Stimulated activated CD4-positive, alpha-beta T cell treated with anti-CD3 and anti-CD28 coated beads, Interleukin-15, amount 100 ng/mL, for 24 hours (primary cell): ENCODE measurements at regions not wholly inside any gene's neighbourhood (a gene's known extent, or its start where the extent isn't known, plus 50 kb on each side); places are given as distances from the start of the nearest gene placed in this dataset.

Source experiments
- DNase-seq: peaks from one replicate; pipeline ENCODE4 v3.0.0-alpha.2; 2020

DNA sequence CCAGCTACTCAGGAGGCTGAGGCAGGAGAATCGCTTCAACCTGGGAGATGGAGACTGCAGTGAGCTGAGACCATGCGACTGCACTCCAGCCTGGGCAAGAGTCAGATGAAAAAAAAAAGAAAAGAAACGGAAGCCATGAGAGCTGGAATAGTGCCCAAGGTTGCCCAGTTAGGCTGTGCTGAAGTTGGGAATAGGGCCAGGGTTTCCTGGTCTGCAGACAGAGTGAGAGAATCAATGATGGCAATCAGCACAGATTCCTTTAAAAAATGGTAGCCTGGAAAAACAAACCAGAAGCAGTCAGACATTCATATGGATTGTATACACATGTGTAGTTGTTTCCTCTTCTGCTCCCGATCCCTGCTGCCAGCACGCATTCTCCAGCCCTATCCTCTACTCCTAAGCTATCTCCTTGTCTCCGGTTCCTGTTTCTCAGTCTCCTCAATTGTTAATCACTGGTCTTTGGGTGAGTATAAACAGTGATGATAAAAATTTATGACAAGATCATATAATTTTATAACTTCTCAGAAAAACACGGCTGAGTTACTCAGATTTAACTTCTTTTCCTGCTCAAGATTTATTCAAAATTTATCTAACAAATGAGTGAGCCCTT, 316.2 kb upstream of the UMPS start:
- no peak for DNase-seq

- no peak for DNase-seq
Observed at GRCh38 chr3:124415446-124415960, 314.7 kb upstream of the UMPS start.

GRCh38 chr3:124419303-124419702, 310.9 kb upstream of the UMPS start:
- DNase-seq = no peak

GRCh38 chr3:124420392-124420791, 309.9 kb upstream of the UMPS start:
- DNase-seq = no peak

- DNase-seq = no peak
Observed at GRCh38 chr3:124422805-124423204, 307.4 kb upstream of the UMPS start.

- no peak for DNase-seq
Observed at GRCh38 chr3:124424396-124424795, 305.9 kb upstream of the UMPS start.

DNA sequence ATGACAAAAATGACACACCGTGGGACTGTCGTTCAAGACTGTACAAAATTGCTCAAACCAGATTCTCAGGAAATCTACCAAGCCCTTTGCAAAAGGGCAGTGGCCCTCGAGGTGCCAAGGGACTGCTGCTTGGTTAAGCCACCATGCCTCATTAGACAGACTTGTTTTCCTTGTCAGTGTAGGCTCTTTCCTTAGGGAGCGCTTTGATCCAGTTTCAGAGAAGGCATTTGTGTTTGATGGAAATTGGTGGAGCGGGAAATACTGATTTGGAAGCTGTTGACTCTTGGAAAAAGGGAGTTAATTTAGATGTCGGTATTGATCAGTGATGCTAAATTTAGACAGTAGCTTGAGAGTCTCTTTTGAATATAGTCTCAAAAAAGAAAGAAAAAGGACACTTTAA, 304.3 kb upstream of the UMPS start:
- no peak for DNase-seq

DNA sequence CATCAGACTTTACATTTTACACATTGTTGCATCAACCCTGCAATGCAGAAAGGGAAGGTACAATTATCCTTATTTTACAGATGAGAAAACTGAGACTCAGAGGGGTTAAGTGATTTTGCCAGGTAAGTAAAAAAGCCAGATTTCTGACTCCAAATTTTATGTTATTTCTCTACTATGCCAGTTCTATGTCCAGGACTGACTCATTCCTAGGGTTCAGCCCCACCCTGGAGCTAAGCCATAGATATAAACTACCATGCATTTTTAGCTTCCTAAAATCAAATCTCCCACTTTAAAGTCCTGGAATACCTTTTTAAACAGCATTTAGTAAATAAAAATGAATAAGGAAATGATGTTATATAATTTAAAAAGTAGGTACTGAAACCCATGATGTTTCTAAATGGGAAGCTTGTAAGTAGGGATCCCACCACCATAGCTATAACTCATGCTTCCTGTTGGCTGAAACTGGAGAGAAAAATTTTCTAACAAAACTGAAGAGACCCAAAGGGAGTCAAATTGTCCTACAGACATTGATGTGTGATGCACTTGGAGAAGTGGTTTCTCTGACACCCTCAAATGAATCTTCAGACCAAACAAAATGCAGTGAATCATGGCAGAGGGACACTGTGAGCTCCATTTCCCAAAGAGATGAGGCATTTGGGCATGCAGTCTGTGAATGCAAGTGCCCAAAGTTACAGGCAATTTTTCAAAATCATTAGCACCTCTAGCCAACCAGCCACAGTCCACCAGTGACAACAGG, 301.7 kb upstream of the UMPS start:
- no peak for DNase-seq

DNA sequence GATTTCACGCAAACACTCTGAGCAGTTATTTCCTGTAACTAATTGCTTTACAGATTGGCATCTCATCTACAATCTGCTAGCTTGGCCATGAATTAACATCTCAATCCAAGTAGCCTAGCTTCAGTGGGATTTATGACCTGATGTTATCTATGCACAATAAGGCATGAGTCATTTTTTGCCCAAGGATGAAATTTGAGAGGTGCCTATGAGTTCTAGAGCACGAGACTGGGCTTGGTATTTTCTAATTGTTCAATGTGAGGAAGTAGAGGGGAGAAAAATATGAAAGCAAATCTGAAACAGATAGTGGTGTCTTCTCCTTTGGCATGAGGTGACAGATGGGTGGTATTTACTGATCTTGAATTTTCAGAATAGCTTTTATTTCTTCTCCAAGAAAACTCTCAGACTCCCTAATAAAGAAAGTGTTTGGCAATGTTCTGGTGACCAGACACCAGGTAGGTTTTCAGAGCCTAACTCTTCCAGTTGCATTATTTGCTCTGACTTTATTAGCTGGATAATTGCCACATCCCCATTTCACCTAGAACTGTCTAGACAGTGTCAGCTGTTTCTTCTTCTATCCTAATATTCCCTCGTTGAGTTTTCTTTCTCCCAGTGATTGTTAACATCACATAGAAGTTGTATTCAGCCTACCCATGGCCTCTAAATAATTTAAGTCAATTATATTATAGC, 301.0 kb upstream of the UMPS start:
- DNase-seq = no peak

DNA sequence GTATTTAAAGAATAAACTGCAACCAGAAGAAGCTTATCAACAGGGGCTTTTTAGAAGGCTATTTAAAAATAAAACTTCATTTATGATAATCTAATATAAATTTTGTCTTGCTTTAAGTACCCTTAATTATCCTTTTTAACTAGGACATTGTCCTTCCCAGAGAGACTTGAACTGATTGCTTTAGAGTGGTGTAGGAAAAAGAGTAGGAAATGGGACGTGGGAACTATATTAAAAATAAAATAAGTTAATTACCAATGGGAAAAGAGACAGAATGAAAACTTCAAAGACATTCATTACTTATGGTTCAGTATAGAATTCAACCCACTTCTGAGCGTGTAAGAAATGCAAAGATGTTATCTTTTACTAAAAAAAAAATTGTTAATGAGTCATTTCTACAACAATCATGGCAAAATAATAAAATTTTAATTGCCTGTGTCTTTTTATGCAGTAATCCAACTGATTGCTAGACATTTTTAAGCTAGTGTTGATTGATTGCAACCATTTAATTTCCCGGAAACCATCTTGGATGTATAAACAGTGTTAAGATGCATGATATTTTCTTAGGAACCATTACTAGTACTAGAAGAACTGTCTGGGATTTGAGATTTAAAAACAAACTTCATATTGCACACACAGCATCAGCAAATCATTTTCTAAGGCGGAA, 298.8 kb upstream of the UMPS start:
- no peak for DNase-seq

GRCh38 chr3:124434176-124434575, 296.1 kb upstream of the UMPS start:
- DNase-seq = no peak

GRCh38 chr3:124435467-124435866, 294.8 kb upstream of the UMPS start:
- DNase-seq = no peak

GRCh38 chr3:124438813-124439212, 291.4 kb upstream of the UMPS start:
- no peak for DNase-seq

DNA sequence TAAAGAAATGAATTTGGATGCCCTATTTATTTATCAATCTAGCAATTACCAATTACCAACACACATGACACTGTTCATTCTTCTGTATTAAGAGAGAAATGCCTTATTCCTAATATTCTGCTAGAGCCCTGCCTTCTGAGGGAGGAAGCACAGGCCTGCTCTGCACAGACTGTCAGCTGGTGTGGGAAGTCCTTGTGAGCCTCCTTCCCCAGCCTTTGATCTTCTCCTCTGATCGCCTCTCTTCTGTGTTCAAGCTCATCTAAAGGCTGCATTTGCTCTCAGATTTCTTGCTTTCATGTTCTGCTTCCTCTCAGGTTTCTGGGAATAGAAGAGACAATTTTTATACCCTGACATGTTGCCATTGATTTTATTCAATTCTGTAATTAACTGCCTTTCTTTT, 290.6 kb upstream of the UMPS start:
- DNase-seq = no peak

- no peak for DNase-seq
Observed at GRCh38 chr3:124441766-124442165, 288.5 kb upstream of the UMPS start.

GRCh38 chr3:124442463-124442862, 287.8 kb upstream of the UMPS start:
- DNase-seq = no peak

DNA sequence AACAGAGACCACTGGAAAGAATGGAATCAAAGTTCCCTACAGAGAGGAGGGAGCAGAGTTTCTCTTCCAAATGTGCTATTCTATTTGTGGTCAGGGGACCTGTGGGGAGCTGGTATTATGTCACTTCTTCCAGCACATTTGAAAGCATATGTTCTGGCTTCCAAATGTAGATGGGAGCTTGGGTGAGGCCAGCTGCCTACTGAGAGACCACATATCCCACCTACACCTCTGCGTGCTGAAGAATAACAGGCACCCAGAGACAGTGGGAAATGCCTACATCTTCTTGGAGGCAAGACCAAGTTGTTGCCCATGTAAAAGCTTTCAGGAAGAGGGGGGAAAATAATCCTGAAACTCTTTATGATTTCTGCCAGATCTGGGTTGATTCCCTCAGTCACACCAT, 286.8 kb upstream of the UMPS start:
- no peak for DNase-seq

- DNase-seq = no peak
Observed at GRCh38 chr3:124444075-124444474, 286.2 kb upstream of the UMPS start.

DNA sequence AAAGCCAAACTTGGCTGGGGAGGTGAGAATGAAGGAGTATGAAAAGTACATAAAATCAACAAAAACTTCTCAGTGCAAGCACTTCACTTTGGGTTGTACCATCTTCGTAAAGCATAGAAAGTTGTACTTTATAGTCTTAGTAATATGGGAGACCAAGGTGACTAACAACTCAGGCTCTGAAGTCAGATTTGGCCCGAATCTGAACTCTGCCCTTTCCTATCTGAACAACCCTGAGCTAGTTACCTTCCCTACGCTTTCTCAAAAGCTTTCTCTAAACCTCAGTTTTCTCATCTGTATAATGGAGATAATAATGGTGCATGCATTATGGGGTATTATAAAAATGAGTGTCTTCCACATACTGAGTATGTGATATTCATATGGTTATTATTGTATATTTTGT, 285.4 kb upstream of the UMPS start:
- DNase-seq = no peak

GRCh38 chr3:124447845-124448244, 282.4 kb upstream of the UMPS start:
- no peak for DNase-seq

- no peak for DNase-seq
Observed at GRCh38 chr3:124448954-124449353, 281.3 kb upstream of the UMPS start.

DNA sequence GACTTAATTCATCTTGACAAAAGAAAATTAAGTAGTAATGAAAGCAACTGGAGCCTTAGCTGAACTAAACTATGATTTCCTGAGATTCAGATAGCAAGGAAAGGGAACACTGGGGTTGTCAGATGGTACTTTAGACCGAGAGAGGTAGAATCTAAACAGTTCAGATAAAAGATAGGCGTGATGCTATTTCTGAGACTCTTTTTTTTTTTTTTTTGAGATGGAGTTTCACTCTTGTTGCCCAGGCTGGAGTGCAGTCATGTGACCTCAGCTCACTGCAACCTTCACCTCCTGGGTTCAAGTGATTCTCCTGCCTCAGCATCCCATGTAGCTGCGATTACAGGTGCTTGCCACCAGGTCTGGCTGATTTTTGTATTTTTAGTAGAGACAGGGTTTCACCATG, 279.9 kb upstream of the UMPS start:
- no peak for DNase-seq

DNA sequence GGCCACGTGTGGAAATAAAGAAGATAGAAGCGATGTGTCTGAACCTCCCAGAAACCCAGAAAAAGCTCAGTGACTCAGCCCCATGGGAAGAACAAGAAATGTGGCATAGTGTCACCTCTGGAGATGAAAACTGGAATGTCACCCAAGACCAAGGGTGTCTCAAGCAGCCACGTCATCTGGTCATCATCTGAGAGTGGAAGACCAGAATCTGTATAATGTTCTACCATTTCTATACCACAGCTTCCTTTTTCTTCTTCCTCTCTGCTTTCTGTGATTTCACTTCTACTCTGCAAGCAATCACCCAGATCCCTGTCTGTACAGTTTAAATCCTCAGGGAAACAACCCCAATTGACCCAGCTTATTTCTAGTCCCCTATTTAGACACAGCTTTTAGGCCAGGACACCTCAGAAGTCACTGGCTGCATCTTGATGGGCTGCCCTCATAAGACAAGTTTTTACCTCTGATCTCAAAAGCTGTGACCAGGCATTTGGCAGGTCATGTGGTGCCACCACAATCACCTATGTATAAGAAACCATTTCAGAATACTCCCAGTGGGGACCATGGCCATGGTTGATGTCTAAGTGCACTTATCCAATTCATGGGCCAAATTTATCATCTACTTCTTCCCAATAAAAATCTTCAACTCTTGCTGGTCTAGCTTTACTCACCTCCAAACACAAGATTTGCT, 278.5 kb upstream of the UMPS start:
- DNase-seq = no peak
